ENCODE measurements at regions not wholly inside any gene's neighbourhood (a gene's known extent, or its start where the extent isn't known, plus 50 kb on each side); places are given as distances from the start of the nearest gene placed in this dataset.
A peak's percentile ranks its signal among the peaks of the same experiment; 100 is the strongest.

- DNase-seq (ENCODE audit: low spot score) (no peak), ATAC-seq (peak; percentile 58)
- intact Hi-C loops (cut with DNase I) = no loop called here
Measured at GRCh38 chr5:62969409-62970120, 390.9 kb downstream of the LRRC70 start.

DNA sequence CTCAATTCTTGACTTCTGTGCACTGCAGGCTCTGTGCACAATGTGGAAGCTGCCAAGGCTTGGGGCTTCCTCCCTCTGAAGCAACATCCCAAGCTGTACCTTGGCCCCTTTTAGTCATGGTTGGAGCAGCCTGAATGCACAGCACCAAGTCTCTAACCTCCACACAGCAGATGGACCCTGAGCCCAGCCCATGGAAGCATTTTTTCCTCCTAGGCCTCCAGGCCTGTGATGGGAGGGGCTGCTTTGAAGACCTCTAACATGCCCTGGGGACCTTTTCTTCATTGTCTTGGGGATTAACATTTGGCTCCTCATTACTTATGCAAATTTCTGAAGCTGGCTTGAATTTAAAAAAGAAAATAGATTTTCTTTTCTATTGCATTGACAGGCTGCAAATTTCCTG, 385.8 kb downstream of the LRRC70 start:
- no peak for ATAC-seq
- intact Hi-C loops (cut with DNase I) = no loop called here

DNA sequence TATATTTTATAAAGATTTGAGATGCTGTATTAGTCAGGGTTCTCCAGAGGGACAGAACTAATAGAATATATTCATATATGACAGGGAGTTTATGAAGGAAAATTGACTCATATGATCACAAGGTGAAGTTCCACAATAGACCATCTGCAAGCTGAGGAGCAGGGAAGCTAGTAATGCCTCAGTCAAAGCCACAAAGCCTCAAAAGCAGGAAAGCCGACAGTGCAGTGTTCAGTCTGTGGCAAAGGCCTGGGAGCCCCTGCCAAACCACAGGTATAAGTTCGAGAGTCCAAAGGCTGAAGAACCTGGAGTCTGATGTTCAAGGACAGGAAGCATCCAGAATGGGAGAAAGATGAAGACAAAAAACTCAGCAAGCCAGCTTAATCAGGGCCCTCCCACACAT, 382.2 kb downstream of the LRRC70 start:
- ATAC-seq (no peak), DNase-seq (ENCODE audit: low spot score) (no peak)
- intact Hi-C loops (cut with DNase I) = no loop called here

More for the DNA sequence above, 385.8 kb downstream of the LRRC70 start:
- no peak for DNase-seq (ENCODE audit: low spot score)

GRCh38 chr5:62956597-62956996, 378.0 kb downstream of the LRRC70 start:
- ATAC-seq (no peak), DNase-seq (ENCODE audit: low spot score) (no peak)
- intact Hi-C loops (cut with DNase I) = no loop called here

DNA sequence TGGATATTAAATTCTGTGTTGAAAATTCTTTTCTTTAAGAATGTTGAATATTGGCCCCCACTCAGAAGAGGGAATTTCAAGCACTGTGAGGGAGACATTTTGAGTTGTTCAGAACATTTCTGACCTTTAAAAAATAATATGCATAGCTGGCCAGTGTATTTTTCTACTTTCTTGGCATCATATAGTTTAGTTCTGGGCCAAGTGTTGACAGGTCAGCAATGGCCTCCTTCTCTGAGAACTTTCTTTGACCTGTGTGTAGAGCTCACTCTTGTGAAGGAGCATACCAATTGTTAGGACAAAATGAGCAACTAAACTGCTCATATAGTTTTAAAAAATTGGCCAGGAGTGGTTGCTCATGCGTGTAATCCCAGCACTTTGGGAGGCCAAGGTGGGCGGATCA, 376.0 kb downstream of the LRRC70 start:
- intact Hi-C loops (cut with DNase I) = no loop called here
- DNase-seq (ENCODE audit: low spot score) = no peak
- no peak for ATAC-seq

GRCh38 chr5:62948301-62948700, 369.7 kb downstream of the LRRC70 start:
- DNase-seq (ENCODE audit: low spot score) (no peak), ATAC-seq (no peak)
- intact Hi-C loops (cut with DNase I) = no loop called here

DNA sequence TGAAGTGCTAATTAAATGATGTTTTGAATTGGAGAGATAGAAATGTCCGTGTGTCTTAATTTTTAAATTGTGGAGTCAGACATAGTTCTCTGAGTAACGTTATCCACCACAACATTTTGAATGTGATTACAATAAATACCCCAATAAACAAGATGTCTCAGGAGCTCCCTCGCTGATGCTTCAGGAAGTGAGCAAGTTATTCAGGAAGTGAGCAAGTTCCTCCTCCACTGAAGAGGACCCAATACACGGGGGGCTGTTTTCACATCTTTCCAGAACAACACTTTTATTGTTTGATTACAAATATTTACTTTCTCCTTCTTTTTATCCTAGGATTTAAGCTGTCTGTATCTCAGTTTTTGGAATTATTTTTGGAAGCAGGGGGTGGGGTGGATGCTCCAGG, 363.8 kb downstream of the LRRC70 start:
- DNase-seq (ENCODE audit: low spot score) (no peak), ATAC-seq (peak; percentile 73)
- intact Hi-C loops (cut with DNase I) = no loop called here

DNA sequence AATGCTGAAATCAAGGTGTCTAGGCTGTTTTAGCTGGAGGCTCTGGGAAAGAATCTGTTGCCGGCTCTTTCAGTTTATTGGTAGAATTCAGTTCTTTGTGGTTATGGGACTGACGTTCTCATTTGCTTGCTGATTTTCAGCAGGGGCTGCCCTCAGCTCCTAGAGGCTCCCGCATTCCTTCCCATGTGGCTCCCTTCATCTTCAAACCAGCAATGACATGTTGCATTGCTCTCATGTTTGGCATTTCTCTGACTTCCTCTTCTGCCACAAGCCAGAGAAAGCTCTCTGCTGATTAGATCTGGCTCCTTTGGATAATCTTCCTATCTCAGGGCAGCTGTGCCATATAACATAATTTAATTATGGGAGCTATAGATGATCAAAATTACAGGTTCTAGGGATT, 360.3 kb downstream of the LRRC70 start:
- DNase-seq (ENCODE audit: low spot score) (no peak), ATAC-seq (no peak)

DNA sequence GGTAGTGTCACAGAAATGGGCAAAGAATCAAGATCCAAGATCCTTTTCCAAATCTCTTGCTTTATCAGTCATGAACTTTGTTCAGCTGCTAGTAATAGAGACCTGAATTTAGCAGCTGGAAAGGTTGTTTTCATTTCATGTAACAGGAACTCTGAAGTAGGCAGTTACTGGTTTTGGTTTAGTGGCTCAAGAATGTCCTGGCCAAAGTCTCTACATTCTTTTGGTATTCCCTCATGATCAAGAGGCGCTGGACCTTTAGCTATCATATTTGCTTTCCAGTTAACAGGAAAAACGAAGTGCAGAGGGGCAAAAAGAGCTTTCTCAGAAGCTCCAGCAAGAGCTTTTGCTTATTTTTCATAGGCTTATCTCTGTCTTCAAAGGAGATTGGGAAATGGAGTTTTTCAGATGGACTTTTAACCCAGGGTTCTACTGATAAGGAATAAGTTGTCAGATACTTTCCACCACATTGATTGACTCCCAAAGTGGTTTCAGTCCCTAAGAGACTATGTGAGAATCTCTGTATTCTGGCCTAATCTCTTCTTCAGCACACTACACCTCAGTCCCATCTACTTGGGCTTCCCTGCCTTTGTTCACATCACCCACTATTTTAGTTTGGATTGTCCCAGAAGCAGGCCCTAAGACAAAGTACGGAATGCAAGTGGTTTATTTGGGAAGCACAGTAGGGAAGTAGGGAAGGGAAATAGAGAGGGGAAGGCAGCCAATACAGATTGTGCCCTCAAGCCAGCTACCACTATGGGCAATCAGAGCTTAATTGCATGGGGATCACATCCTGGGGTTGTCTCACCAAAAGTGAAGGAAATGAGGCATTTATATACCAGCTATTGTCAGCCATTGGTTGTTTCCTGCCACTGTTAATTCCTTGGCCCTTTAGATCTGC, 359.3 kb downstream of the LRRC70 start:
- intact Hi-C loops (cut with DNase I) = no loop called here
- ATAC-seq (peak; percentile 89), DNase-seq (ENCODE audit: low spot score) (no peak)

More for the DNA sequence above, 360.3 kb downstream of the LRRC70 start:
- intact Hi-C loops (cut with DNase I) = no loop called here

- ATAC-seq (peak; percentile 77), DNase-seq (ENCODE audit: low spot score) (no peak)
- intact Hi-C loops (cut with DNase I) = no loop called here
Measured at GRCh38 chr5:62935660-62936059, 357.0 kb downstream of the LRRC70 start.

GRCh38 chr5:62934319-62934718, 355.7 kb downstream of the LRRC70 start:
- ATAC-seq (no peak), DNase-seq (ENCODE audit: low spot score) (no peak)
- intact Hi-C loops (cut with DNase I) = no loop called here

GRCh38 chr5:62933261-62933660, 354.6 kb downstream of the LRRC70 start:
- no peak for DNase-seq (ENCODE audit: low spot score)
- no peak for ATAC-seq
- intact Hi-C loops (cut with DNase I) = no loop called here

DNA sequence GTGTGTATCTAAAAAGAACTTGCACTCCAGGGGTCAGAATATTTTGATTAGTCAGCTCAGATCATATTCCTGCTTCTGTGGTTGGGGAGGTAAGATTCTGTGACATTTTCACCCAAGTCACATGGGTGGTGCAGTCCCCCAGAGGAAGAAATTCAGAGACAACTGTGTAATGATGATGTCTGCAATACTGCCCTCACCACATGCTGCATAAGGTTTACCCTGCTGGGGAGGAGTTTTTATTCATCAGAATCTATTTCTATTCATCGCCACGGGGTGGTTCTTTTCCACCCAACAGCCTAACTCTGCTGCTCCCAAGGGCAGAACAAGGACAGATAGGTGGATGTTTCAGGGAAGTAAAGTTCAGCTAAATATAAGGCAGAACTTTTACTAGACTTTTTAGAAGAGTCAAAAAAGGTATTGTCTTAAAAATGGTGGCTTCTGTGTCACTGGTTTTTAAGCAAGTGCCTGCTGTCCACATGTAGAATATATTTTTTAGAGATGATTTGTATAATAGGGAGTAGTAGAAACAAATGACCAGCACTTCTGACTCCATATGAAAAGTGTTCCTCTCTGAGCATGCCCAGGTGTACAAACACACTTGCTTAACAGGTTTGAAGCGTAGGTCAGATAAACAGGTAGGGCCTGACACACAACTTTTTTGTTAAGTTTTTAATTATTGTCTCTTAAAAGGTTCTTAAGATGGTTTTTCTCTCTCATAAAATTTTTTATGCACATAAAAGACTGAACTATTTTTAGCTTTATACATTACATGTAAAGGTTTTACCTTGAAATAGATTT, 352.7 kb downstream of the LRRC70 start:
- ATAC-seq = no peak
- intact Hi-C loops (cut with DNase I) = no loop called here
- DNase-seq (ENCODE audit: low spot score) = no peak

GRCh38 chr5:62922191-62922590, 343.6 kb downstream of the LRRC70 start:
- intact Hi-C loops (cut with DNase I) = no loop called here
- DNase-seq (ENCODE audit: low spot score) (no peak), ATAC-seq (no peak)

- intact Hi-C loops (cut with DNase I) = no loop called here
- no peak for DNase-seq (ENCODE audit: low spot score)
Measured at GRCh38 chr5:62920856-62921255, 342.2 kb downstream of the LRRC70 start.

DNA sequence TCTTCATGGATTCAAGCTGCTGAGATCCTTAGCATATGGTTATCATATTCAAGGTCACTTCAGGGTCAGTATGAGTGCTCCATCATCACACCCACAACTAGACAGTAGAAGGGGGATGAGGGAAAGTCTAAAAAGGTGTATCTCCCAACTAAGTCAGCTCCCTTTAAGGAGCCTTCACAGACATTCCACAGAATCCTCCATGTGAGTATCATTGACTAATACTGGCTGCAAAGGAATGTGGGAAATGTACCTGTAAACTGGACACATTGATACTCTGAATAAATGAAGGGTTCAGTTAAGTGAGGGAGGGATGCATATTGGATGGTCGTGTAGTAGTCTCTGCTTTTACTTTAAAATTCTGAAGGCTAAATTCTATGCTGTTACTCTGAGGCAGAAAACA, 330.7 kb downstream of the LRRC70 start:
- intact Hi-C loops (cut with DNase I) = no loop called here
- ATAC-seq (no peak), DNase-seq (ENCODE audit: low spot score) (no peak)

More at GRCh38 chr5:62920856-62921255, 342.2 kb downstream of the LRRC70 start:
- peak; percentile 20 for ATAC-seq

DNA sequence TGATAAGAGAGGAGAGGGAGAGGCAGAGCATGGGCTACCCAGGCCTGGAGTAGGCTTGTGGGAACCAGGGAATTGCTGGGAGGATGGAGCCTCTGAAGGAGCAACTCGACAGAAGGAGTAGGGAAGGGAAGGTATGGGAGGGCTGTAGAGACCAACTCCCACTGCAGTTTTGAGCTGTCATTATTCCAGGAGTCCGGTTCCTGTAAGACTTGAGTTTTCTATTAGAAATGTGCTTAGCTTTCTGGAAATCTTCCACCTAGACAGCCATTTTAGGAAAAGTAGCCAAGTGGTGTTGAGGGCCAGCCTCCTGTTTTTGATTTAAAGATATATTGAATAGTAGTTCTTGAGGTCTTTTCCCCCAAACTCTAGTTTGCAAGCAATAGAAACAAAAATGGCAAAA, 323.5 kb downstream of the LRRC70 start:
- intact Hi-C loops (cut with DNase I) = no loop called here
- ATAC-seq (no peak), DNase-seq (ENCODE audit: low spot score) (no peak)

DNA sequence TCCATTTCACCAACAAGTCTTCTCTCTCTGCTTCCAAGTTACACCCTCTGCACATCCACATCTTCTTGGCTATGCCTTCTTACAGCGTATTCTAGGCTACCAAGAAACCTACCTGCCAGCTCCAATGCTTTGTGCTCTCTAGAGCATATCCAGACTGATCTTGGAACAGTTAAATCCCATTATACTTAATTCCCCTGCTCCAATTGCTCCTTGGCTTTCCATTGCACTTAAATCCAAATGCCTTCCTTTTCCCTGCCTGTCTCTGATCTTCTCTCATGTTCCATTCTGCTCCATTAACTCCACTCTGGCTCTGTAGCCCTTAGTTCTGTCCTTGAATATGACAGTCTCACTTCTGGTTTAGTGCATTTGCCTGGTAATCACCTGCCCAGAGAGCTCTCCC, 322.4 kb downstream of the LRRC70 start:
- intact Hi-C loops (cut with DNase I) = no loop called here
- DNase-seq (ENCODE audit: low spot score) (no peak), ATAC-seq (no peak)

- no peak for ATAC-seq
- DNase-seq (ENCODE audit: low spot score) = no peak
Measured at GRCh38 chr5:62896121-62896893, 317.7 kb downstream of the LRRC70 start.

More at GRCh38 chr5:62896121-62896893, 317.7 kb downstream of the LRRC70 start:
- intact Hi-C loops (cut with DNase I) = no loop called here

Measured in sciatic nerve (tissue), 2 donors.